Heart left ventricle (tissue), 16 donors: ENCODE measurements at regions not wholly inside any gene's neighbourhood (a gene's known extent, or its start where the extent isn't known, plus 50 kb on each side); places are given as distances from the start of the nearest gene placed in this dataset.

Experiments used
- ATAC-seq, 4 donors: fragments of 200-7000 bp; cut with Tn5 transposase; one replicate each; pipeline ENCODE4 v1.9.1; 2020 to 2022; ENCODE audit warnings: moderate library complexity in 4 of 4, mild to moderate bottlenecking in 3 of 4, moderate number of reproducible peaks in 1 of 4
- DNase-seq, 5 donors: peaks; one replicate each; pipeline ENCODE4 v3.0.0-alpha.2; 2020
- H3K27ac ChIP-seq, 12 donors: fragments of 200-600 bp; sonication (generic) in 4 of 12; one replicate each; pipeline versions ENCODE4 v1.5.0 to v1.8.0; 2016 to 2022; ENCODE audit warnings: mild to moderate bottlenecking in 2 of 12
- H3K27me3 ChIP-seq, 9 donors: fragments of 200-600 bp; sonication (generic) in 2 of 9; one replicate each; pipeline versions ENCODE4 v1.5.1 to v1.8.0; 2016 to 2022; ENCODE audit warnings: mild to moderate bottlenecking in 3 of 9
- H3K36me3 ChIP-seq, 9 donors: fragments of 200-600 bp; sonication (generic) in 2 of 9; one replicate each; pipeline versions ENCODE4 v1.5.0 to v1.8.0; 2018 to 2022; ENCODE audit warnings: mild to moderate bottlenecking in 2 of 9
- H3K4me1 ChIP-seq, 12 donors: fragments of 200-600 bp; sonication (generic) in 4 of 12; one replicate each; pipeline versions ENCODE4 v1.5.0 to v1.8.0; 2016 to 2022; ENCODE audit warnings: mild to moderate bottlenecking in 3 of 12
- H3K4me3 ChIP-seq, 12 donors: fragments of 200-600 bp; sonication (generic) in 4 of 12; one replicate each; pipeline versions ENCODE4 v1.5.0 to v1.8.0; 2017 to 2022; ENCODE audit warnings: mild to moderate bottlenecking in 9 of 12, moderate library complexity in 4 of 12
- H3K9me3 ChIP-seq, 12 donors: fragments of 200-600 bp; sonication (generic) in 4 of 12; one replicate each; pipeline versions ENCODE4 v1.5.0 to v1.8.0; 2016 to 2022; ENCODE audit warnings: mild to moderate bottlenecking in 1 of 12
- POLR2A ChIP-seq, 2 donors: fragments of 450-650 bp; IDR thresholded peaks; one replicate each; pipeline ENCODE4 v1.6.1; 2017; ENCODE audit warnings: antibody characterized with exemption in 2 of 2, mild to moderate bottlenecking in 2 of 2, moderate library complexity in 2 of 2
- WGBS, 4 donors: extraction: QIAGEN DNeasy Blood & Tissue Kit in 2 of 4; methylation state at CpG; one replicate each; pipeline versions ENCODE4 v1.1.5 to v1.1.7; 2013 to 2018; 5-methylcytosine and 5-hydroxymethylcytosine counted together
- intact Hi-C, 10 donors: fragments of 100-400 bp; cut with DNase I; formaldehyde crosslinking; loops; one replicate each; pipeline versions ENCODE4 v1.11.1 to v1.14.2; 2022
- TF ChIP-seq, protein P1 (sequence below), 12 donors: fragments of 200-600 bp; sonication (generic) in 4 of 12; IDR thresholded peaks; one replicate each; pipeline versions ENCODE4 v1.5.0 to v1.8.0; 2018 to 2022; ENCODE audit warnings: antibody characterized with exemption in 12 of 12, mild to moderate bottlenecking in 5 of 12
- donor health status: ischemic (EF 13 %, LVEDD 7.1; RV severe dilation, severe dysfunction).
- donor health status: healthy with polysubstance abuse.
- donor health status: DM: no; HTN: yes; CAD: no.
- donor health status: DM: no; HTN: no; CAD: no.
- donor health status: ischemic (EF 25% LVEDD 6.9; RV normal size, moderate dysfunction).
- donor health status: ischemic (EF 25% LVEDD 5.7; RV mildly dilated, moderate dysfunction).
- donor health status: healthy.
- donor health status: DM: yes; HTN: yes; CAD: no.
- donor health status: ischemic (EF 35%, LVEDD 5.7; RV mildly dilated, moderate dysfunction).
- donor health status: nonischemic (EF 11% LVEDD 7.7; RV severe dilation, severe dysfunction).
- donor health status: DM: yes; HTN: yes; CAD: no.
- donor health status: PGD.
- donor health status: ischemic (EF 29% LVEDD 5.4; RV normal size, mild dysfunction).
- donor health status: nonischemic (EF 23%, LVEDD 6.1; RV moderate dilation, normal function).

GRCh38 chr21:38996355-38996754 lies 186.9 kb downstream of the PSMG1 start:
- Histone ChIP-seq H3K4me3 (no peak overlapping the region), H3K27ac (peak overlapping the region in 7 of 12 donors; percentile 6 to 62 (median 32)), H3K4me1 (peaks cover 7 to 94% (median 69%) of the 10 kb centered on the region in 12 donors), H3K36me3 (no peaks in the 10 kb centered on the region), H3K9me3 (no peaks in the 10 kb centered on the region), H3K27me3 (no peaks in the 10 kb centered on the region)
- WGBS, 4 donors = 96 to 98% (median 97%) methylated on average over 2 of the region's 2 CpGs
- no peak for TF ChIP-seq POLR2A (IDR thresholded peaks at IDR 0.05)
- TF ChIP-seq, protein P1, sequence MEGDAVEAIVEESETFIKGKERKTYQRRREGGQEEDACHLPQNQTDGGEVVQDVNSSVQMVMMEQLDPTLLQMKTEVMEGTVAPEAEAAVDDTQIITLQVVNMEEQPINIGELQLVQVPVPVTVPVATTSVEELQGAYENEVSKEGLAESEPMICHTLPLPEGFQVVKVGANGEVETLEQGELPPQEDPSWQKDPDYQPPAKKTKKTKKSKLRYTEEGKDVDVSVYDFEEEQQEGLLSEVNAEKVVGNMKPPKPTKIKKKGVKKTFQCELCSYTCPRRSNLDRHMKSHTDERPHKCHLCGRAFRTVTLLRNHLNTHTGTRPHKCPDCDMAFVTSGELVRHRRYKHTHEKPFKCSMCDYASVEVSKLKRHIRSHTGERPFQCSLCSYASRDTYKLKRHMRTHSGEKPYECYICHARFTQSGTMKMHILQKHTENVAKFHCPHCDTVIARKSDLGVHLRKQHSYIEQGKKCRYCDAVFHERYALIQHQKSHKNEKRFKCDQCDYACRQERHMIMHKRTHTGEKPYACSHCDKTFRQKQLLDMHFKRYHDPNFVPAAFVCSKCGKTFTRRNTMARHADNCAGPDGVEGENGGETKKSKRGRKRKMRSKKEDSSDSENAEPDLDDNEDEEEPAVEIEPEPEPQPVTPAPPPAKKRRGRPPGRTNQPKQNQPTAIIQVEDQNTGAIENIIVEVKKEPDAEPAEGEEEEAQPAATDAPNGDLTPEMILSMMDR (IDR thresholded peaks at IDR 0.05) = no peak
- ATAC-seq (no peak), DNase-seq (no peak)
- intact Hi-C loops = loop anchor here in 6 of 10 donors (5.0 to 10.0 kb wide), 5 partner anchors 66 to 252 kb away; partner anchors contain the start of gene ETS2 (in 1 of the 6)

GRCh38 chr21:38995731-38996130 lies 187.5 kb downstream of the PSMG1 start:
- DNase-seq (no peak), ATAC-seq (no peak)
- H3K27me3 ChIP-seq = no peaks in the 10 kb centered on the region
- no peaks in the 10 kb centered on the region for H3K36me3 ChIP-seq
- intact Hi-C loops = loop anchor here in 6 of 10 donors (5.0 to 10.0 kb wide), 5 partner anchors 67 to 251 kb away; partner anchors contain the start of gene ETS2 (in 1 of the 6)
- H3K27ac ChIP-seq = peak overlapping the region in 5 of 12 donors; percentile 20 to 62 (median 55)
- 63 to 69% (median 64%) methylated on average over 5 of the region's 5 CpGs for WGBS, 4 donors
- TF ChIP-seq, protein P1 (IDR thresholded peaks at IDR 0.05) = no peak
- no peak for TF ChIP-seq POLR2A (IDR thresholded peaks at IDR 0.05)
- H3K4me3 ChIP-seq = no peak overlapping the region
- peaks cover 10 to 95% (median 69%) of the 10 kb centered on the region in 12 donors for H3K4me1 ChIP-seq
- no peaks in the 10 kb centered on the region for H3K9me3 ChIP-seq

DNA sequence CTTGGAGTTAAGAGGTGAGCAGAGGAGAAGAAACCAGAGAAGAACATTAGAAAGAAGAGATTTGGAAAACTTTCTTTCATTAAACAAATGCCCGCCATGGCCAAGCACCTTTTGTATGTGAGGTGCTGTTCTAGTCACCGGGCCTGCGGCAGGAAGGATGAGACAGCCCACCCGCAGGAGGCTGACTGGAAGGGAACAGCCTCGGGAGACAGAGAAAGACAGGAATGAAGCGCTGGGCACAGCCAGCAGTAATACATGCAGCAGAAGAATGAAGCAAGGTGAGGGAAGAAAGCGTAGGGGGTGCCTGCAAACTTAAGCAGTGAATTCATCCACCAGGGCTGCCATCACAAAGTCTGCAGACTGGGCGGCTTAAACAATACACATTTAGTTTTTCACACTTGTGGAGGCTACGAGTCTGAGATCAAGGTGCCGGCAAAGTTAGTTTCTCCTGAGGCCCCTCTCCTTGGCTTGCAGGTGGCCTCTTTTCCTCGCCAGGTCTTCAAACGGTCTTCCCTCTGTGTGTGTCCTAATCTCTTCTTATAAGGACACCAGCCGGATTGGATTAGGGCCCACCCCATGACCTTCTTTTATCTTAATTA lies 188.1 kb downstream of the PSMG1 start:
- H3K4me3 ChIP-seq = no peak overlapping the region
- no peak for TF ChIP-seq POLR2A (IDR thresholded peaks at IDR 0.05)
- TF ChIP-seq, protein P1 (IDR thresholded peaks at IDR 0.05) = no peak
- peak overlapping the region in 7 of 12 donors; percentile 3 to 62 (median 32) for H3K27ac ChIP-seq
- peaks cover 12 to 95% (median 73%) of the 10 kb centered on the region in 12 donors for H3K4me1 ChIP-seq
- no peaks in the 10 kb centered on the region for H3K27me3 ChIP-seq
- ATAC-seq (no peak), DNase-seq (no peak)
- WGBS, 4 donors = 74 to 86% (median 81%) methylated on average over 13 of the region's 13 CpGs
- no peaks in the 10 kb centered on the region for H3K36me3 ChIP-seq
- intact Hi-C loops = loop anchor here in 6 of 10 donors (5.0 to 10.0 kb wide), 5 partner anchors 67 to 250 kb away; partner anchors contain the start of gene ETS2 (in 1 of the 6)
- H3K9me3 ChIP-seq = no peaks in the 10 kb centered on the region

DNA sequence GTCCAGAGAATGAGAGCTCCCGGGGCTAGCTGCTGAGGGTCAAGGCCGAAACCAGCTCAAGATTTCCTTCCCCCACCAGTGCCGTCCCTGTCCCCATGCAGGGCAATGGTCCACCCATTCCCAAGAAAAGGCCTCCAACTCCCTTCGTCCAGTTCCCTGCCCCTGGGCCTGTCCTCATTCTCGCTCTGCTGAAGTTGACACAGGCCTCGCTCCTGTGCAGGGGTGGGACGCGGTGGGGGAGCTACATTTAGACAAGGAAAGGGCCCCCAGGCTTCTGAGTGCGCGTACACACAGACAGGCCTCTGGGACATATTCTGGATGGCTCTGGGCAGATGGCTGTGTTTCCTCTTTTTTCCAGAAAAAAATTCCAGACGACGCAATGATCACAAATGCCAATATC lies 188.3 kb downstream of the ETS2 start:
- TF ChIP-seq POLR2A (IDR thresholded peaks at IDR 0.05) = no peak
- TF ChIP-seq, protein P1 (IDR thresholded peaks at IDR 0.05) = no peak
- Histone ChIP-seq H3K9me3 (no peaks in the 10 kb centered on the region), H3K27me3 (no peaks in the 10 kb centered on the region), H3K4me3 (no peak overlapping the region), H3K36me3 (no peaks in the 10 kb centered on the region), H3K4me1 (peaks cover 14 to 95% (median 80%) of the 10 kb centered on the region in 12 donors), H3K27ac (peak overlapping the region in 11 of 12 donors; percentile 43 to 91 (median 77))
- 70 to 79% (median 77%) methylated on average over 11 to 12 of the region's 12 CpGs for WGBS, 4 donors
- DNase-seq = peak in 1 of 5 donors; percentile 28
- intact Hi-C loops = loop anchor here in 7 of 10 donors (5.0 to 10.0 kb wide), 6 partner anchors 67 to 249 kb away; partner anchors contain the start of gene ETS2 (in 2 of the 7)
- peak in 1 of 4 donors; percentile 4 for ATAC-seq
